ENCODE measurements at regions not wholly inside any gene's neighbourhood (a gene's known extent, or its start where the extent isn't known, plus 50 kb on each side); places are given as distances from the start of the nearest gene placed in this dataset.

DNA sequence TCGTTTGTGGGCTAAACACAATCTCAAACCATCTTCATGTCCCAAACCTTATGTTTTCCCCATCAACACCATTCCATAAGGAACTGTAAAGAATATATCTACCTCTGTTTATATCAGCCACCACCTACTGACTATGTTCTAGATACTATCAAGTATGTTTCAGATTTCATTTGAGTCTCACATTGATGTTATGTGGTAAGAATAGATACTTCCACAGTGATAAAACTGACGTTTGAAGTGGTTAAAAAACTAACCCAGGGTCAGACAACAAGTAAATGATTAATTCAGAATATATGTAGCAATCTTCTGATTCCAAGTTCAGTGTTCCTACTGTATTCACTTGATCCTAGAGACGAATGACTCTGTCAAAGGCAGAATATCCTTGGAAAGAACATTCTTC, 156.8 kb upstream of the RASGEF1B start:
- H2BK15ac ChIP-seq (ENCODE audit: low read depth, poor library complexity, severe bottlenecking) = no peak overlapping the region
- no peak overlapping the region for H3K4me3 ChIP-seq (ENCODE audit: insufficient read depth in 1 of 2, low read depth in 1 of 2, low read length in 2 of 2)
- H2AK5ac ChIP-seq (ENCODE audit: low read length, severe bottlenecking) = no peak overlapping the region
- no peak overlapping the region for H2BK12ac ChIP-seq (ENCODE audit: low read length in 2 of 2)
- H2BK120ac ChIP-seq (ENCODE audit: low read depth, low read length) = no peak overlapping the region
- H4K8ac ChIP-seq (ENCODE audit: low read length) = no peak overlapping the region
- no peak overlapping the region for H3K23ac ChIP-seq (ENCODE audit: low read length in 2 of 2)
- H3K18ac ChIP-seq (ENCODE audit: low read depth in 1 of 2, low read length in 2 of 2) = no peak overlapping the region
- H3K36me3 ChIP-seq (ENCODE audit: control insufficient read depth in 1 of 2, insufficient read depth in 2 of 2, low read depth in 1 of 2, low read length in 2 of 2) = no peaks in the 10 kb centered on the region
- no peaks in the 10 kb centered on the region for H3K27me3 ChIP-seq (ENCODE audit: control insufficient read depth in 1 of 2, insufficient read depth in 1 of 2, low read length in 2 of 2)
- no peak overlapping the region for H3K14ac ChIP-seq (ENCODE audit: low read length in 2 of 2)
- no peaks in the 10 kb centered on the region for H3K4me1 ChIP-seq (ENCODE audit: control insufficient read depth, insufficient read depth, low read depth, low read length)
- no peak overlapping the region for H3K9ac ChIP-seq (ENCODE audit: low read length)
- H3K4me2 ChIP-seq (ENCODE audit: low read length, poor library complexity, severe bottlenecking) = no peak overlapping the region
- H2BK5ac ChIP-seq (ENCODE audit: low read depth, low read length, poor library complexity, severe bottlenecking) = no peak overlapping the region
- H4K91ac ChIP-seq (ENCODE audit: low read length) = no peak overlapping the region
- no peaks in the 10 kb centered on the region for H3K9me3 ChIP-seq (ENCODE audit: control insufficient read depth, low read length)
- no peaks in the 10 kb centered on the region for H3K79me1 ChIP-seq (replicated peaks; ENCODE audit: low read length, poor library complexity, severe bottlenecking)
- H2AFZ ChIP-seq (ENCODE audit: low read depth, low read length) = no peak overlapping the region
- H3K4ac ChIP-seq (ENCODE audit: low read depth in 1 of 2, low read length in 2 of 2) = no peak overlapping the region
- no peak for DNase-seq
- 88% methylated on average over 2 of the region's 3 CpGs for WGBS
- no peak overlapping the region for H3K27ac ChIP-seq (ENCODE audit: low read length, poor library complexity, severe bottlenecking)

DNA sequence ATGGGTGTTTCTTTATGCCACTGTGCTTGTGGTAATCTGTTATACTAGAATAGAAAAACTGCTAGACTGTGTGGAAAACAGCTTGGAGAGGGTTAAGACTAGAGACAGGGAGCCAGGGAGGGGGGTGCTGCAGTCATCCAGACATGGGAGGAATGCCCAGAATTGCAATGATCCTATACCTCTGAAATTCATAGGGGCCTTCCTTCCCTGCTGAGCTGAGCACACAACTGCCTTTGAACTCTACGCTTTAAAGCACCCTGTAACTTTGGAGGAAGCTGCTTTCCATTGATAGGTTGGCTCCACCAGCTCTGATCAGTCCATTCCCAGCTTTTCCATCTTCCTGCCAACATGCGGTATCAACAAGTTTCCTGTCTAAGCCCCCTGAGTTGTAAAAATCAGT, 155.9 kb upstream of the RASGEF1B start:
- no peaks in the 10 kb centered on the region for H3K36me3 ChIP-seq (ENCODE audit: control insufficient read depth in 1 of 2, insufficient read depth in 2 of 2, low read depth in 1 of 2, low read length in 2 of 2)
- no peak overlapping the region for H3K9ac ChIP-seq (ENCODE audit: low read length)
- no peak overlapping the region for H2BK120ac ChIP-seq (ENCODE audit: low read depth, low read length)
- no peak overlapping the region for H2BK12ac ChIP-seq (ENCODE audit: low read length in 2 of 2)
- H4K8ac ChIP-seq (ENCODE audit: low read length) = no peak overlapping the region
- DNase-seq = no peak
- no peak overlapping the region for H3K4me2 ChIP-seq (ENCODE audit: low read length, poor library complexity, severe bottlenecking)
- no peak overlapping the region for H3K4me3 ChIP-seq (ENCODE audit: insufficient read depth in 1 of 2, low read depth in 1 of 2, low read length in 2 of 2)
- H3K27me3 ChIP-seq (ENCODE audit: control insufficient read depth in 1 of 2, insufficient read depth in 1 of 2, low read length in 2 of 2) = no peaks in the 10 kb centered on the region
- no peak overlapping the region for H3K27ac ChIP-seq (ENCODE audit: low read length, poor library complexity, severe bottlenecking)
- H3K23ac ChIP-seq (ENCODE audit: low read length in 2 of 2) = no peak overlapping the region
- H3K4me1 ChIP-seq (ENCODE audit: control insufficient read depth, insufficient read depth, low read depth, low read length) = no peaks in the 10 kb centered on the region
- H2BK5ac ChIP-seq (ENCODE audit: low read depth, low read length, poor library complexity, severe bottlenecking) = no peak overlapping the region
- H3K4ac ChIP-seq (ENCODE audit: low read depth in 1 of 2, low read length in 2 of 2) = no peak overlapping the region
- no peak overlapping the region for H2BK15ac ChIP-seq (ENCODE audit: low read depth, poor library complexity, severe bottlenecking)
- no peak overlapping the region for H2AK5ac ChIP-seq (ENCODE audit: low read length, severe bottlenecking)
- H4K91ac ChIP-seq (ENCODE audit: low read length) = no peak overlapping the region
- H3K18ac ChIP-seq (ENCODE audit: low read depth in 1 of 2, low read length in 2 of 2) = no peak overlapping the region
- H3K79me1 ChIP-seq (replicated peaks; ENCODE audit: low read length, poor library complexity, severe bottlenecking) = no peaks in the 10 kb centered on the region
- H2AFZ ChIP-seq (ENCODE audit: low read depth, low read length) = no peak overlapping the region
- H3K9me3 ChIP-seq (ENCODE audit: control insufficient read depth, low read length) = no peaks in the 10 kb centered on the region
- no peak overlapping the region for H3K14ac ChIP-seq (ENCODE audit: low read length in 2 of 2)
- 43% methylated on average over 2 of the region's 2 CpGs for WGBS

DNA sequence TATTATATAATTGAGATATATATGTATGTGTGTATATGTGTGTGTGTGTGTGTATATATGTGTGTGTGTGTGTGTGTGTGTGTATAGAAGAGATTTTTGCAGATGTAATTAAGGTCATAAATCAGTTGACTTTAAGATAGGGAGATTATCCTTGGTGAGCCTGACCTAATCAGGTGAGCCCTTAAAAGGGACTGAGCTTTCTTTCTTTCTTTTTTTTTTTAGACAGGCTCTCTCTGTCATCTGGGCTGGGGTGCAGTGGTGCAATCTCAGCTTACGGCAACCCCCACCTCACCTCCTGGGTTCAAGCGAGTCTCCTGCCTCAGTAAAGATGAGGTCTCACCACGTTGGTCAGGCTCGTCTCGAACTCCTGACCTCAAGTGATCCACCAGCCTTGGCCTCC, 155.1 kb upstream of the RASGEF1B start:
- Histone ChIP-seq H3K23ac (ENCODE audit: low read length in 2 of 2) (no peak overlapping the region), H2AFZ (ENCODE audit: low read depth, low read length) (no peak overlapping the region), H4K91ac (ENCODE audit: low read length) (no peak overlapping the region), H2BK15ac (ENCODE audit: low read depth, poor library complexity, severe bottlenecking) (no peak overlapping the region), H3K4me3 (ENCODE audit: insufficient read depth in 1 of 2, low read depth in 1 of 2, low read length in 2 of 2) (no peak overlapping the region), H2AK5ac (ENCODE audit: low read length, severe bottlenecking) (no peak overlapping the region), H2BK120ac (ENCODE audit: low read depth, low read length) (no peak overlapping the region), H3K27me3 (ENCODE audit: control insufficient read depth in 1 of 2, insufficient read depth in 1 of 2, low read length in 2 of 2) (no peaks in the 10 kb centered on the region), H4K8ac (ENCODE audit: low read length) (no peak overlapping the region), H3K27ac (ENCODE audit: low read length, poor library complexity, severe bottlenecking) (no peak overlapping the region), H3K4me1 (ENCODE audit: control insufficient read depth, insufficient read depth, low read depth, low read length) (no peaks in the 10 kb centered on the region), H3K9me3 (ENCODE audit: control insufficient read depth, low read length) (no peaks in the 10 kb centered on the region), H3K36me3 (ENCODE audit: control insufficient read depth in 1 of 2, insufficient read depth in 2 of 2, low read depth in 1 of 2, low read length in 2 of 2) (no peaks in the 10 kb centered on the region), H3K4ac (ENCODE audit: low read depth in 1 of 2, low read length in 2 of 2) (no peak overlapping the region), H2BK5ac (ENCODE audit: low read depth, low read length, poor library complexity, severe bottlenecking) (no peak overlapping the region), H3K79me1 (replicated peaks; ENCODE audit: low read length, poor library complexity, severe bottlenecking) (no peaks in the 10 kb centered on the region), H3K9ac (ENCODE audit: low read length) (no peak overlapping the region), H3K18ac (ENCODE audit: low read depth in 1 of 2, low read length in 2 of 2) (no peak overlapping the region), H3K4me2 (ENCODE audit: low read length, poor library complexity, severe bottlenecking) (no peak overlapping the region), H3K14ac (ENCODE audit: low read length in 2 of 2) (no peak overlapping the region), H2BK12ac (ENCODE audit: low read length in 2 of 2) (no peak overlapping the region)
- 74% methylated on average over 5 of the region's 5 CpGs for WGBS
- no peak for DNase-seq

DNA sequence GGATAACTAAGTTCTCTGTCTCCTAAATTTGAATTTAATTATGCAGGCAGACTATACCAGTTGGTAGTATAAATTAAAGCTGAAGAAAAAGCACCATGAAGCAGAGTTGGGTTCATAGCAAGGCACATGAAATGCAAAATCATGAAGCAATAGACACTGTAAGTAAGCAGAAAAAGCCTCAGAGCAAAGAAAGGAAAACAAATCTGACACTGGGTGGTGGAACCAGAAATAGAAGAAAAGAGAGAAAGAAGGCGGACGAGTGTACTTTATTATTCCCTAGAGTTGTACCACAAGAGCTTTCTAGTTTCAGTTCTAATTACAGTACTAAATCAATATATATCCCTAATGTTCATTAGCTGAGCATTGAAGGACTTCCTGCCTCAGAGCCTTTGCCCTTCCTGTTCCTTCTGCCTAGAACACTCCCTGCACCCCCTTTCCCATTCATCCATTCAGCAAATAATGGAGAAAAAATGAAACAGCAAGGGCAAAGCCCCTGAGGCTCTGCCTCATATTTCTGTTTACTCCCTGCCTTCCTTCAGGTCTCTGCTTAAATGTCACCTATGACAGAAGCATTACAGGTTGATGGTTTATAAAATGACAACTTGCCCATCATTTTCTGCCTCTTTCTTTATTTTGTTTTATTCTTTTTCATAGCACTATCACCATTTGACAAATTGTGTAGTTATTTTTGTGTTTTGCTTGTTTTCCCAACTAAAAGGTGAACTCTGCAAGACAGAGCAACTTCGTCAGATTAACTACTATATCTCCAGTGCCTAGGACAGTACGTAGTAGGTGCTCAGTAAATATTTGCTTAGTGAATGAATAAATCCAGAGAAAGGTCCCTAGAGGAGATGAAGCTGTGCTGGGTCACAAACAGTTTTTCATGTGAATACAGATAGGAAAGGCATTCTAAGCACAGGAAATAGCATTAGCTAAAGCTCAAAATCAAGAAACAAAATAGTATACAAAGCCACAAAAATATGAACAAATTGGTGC, 154.0 kb upstream of the RASGEF1B start:
- Histone ChIP-seq H2BK5ac (ENCODE audit: low read depth, low read length, poor library complexity, severe bottlenecking) (no peak overlapping the region), H3K9me3 (ENCODE audit: control insufficient read depth, low read length) (no peaks in the 10 kb centered on the region), H2AFZ (ENCODE audit: low read depth, low read length) (no peak overlapping the region), H3K79me1 (replicated peaks; ENCODE audit: low read length, poor library complexity, severe bottlenecking) (no peaks in the 10 kb centered on the region), H3K9ac (ENCODE audit: low read length) (no peak overlapping the region), H2BK15ac (ENCODE audit: low read depth, poor library complexity, severe bottlenecking) (no peak overlapping the region), H2BK120ac (ENCODE audit: low read depth, low read length) (no peak overlapping the region), H4K91ac (ENCODE audit: low read length) (no peak overlapping the region), H3K4me2 (ENCODE audit: low read length, poor library complexity, severe bottlenecking) (no peak overlapping the region), H3K4me1 (ENCODE audit: control insufficient read depth, insufficient read depth, low read depth, low read length) (no peaks in the 10 kb centered on the region), H3K23ac (ENCODE audit: low read length in 2 of 2) (no peak overlapping the region), H3K27me3 (ENCODE audit: control insufficient read depth in 1 of 2, insufficient read depth in 1 of 2, low read length in 2 of 2) (no peaks in the 10 kb centered on the region), H3K14ac (ENCODE audit: low read length in 2 of 2) (no peak overlapping the region), H4K8ac (ENCODE audit: low read length) (no peak overlapping the region), H2AK5ac (ENCODE audit: low read length, severe bottlenecking) (no peak overlapping the region), H2BK12ac (ENCODE audit: low read length in 2 of 2) (no peak overlapping the region), H3K4me3 (ENCODE audit: insufficient read depth in 1 of 2, low read depth in 1 of 2, low read length in 2 of 2) (no peak overlapping the region), H3K4ac (ENCODE audit: low read depth in 1 of 2, low read length in 2 of 2) (no peak overlapping the region), H3K27ac (ENCODE audit: low read length, poor library complexity, severe bottlenecking) (no peak overlapping the region), H3K36me3 (ENCODE audit: control insufficient read depth in 1 of 2, insufficient read depth in 2 of 2, low read depth in 1 of 2, low read length in 2 of 2) (no peaks in the 10 kb centered on the region), H3K18ac (ENCODE audit: low read depth in 1 of 2, low read length in 2 of 2) (no peak overlapping the region)
- no CpG with 5 or more reads among the region's 4 CpGs for WGBS
- DNase-seq = no peak

Measured in mesenchymal stem cell (in vitro differentiated cells and primary cell).